Stimulated activated CD4-positive, alpha-beta T cell treated with anti-CD3 and anti-CD28 coated beads, TNF-alpha, amount 100 ng/mL, for 24 hours (primary cell): ENCODE measurements at regions not wholly inside any gene's neighbourhood (a gene's known extent, or its start where the extent isn't known, plus 50 kb on each side); places are given as distances from the start of the nearest gene placed in this dataset.
"Not testable (repeated sequence)": the region's sequence is repeated elsewhere in the genome, so short reads cannot be mapped to it uniquely, and the experiment has no call there.

Source experiments
- DNase-seq, 3 experiments: peaks; one replicate each; pipeline ENCODE4 v3.0.0-alpha.2; 2020; ENCODE audit warnings: low read depth in 3 of 3

GRCh38 chr6:67558985-67559384 lies 1076.1 kb upstream of the ADGRB3 start:
- no peak for DNase-seq

GRCh38 chr6:67544851-67545452 lies 1090.1 kb upstream of the ADGRB3 start:
- no peak for DNase-seq

- DNase-seq = no peak
These were observed 1093.5 kb upstream of the ADGRB3 start for GRCh38 chr6:67541586-67541985.

- no peak for DNase-seq
These were observed 1097.0 kb upstream of the ADGRB3 start for GRCh38 chr6:67538032-67538431.

- no peak for DNase-seq
These were observed 1099.1 kb upstream of the ADGRB3 start for GRCh38 chr6:67535946-67536345.

- no peak for DNase-seq
These were observed 1128.7 kb upstream of the ADGRB3 start for GRCh38 chr6:67506352-67506751.

GRCh38 chr6:67501755-67502154 lies 1133.3 kb upstream of the ADGRB3 start:
- DNase-seq = no peak

- DNase-seq = no peak
These were observed 1137.3 kb upstream of the ADGRB3 start for GRCh38 chr6:67497749-67498148.

- DNase-seq = no peak
These were observed 1138.9 kb upstream of the ADGRB3 start for GRCh38 chr6:67496191-67496590.

- DNase-seq = no peak
These were observed 1141.4 kb upstream of the ADGRB3 start for GRCh38 chr6:67493682-67494081.

- DNase-seq = no peak
These were observed 1159.4 kb upstream of the ADGRB3 start for GRCh38 chr6:67475700-67476099.

- DNase-seq = no peak
These were observed 1167.7 kb upstream of the ADGRB3 start for GRCh38 chr6:67467341-67467740.

- not testable (repeated sequence) for DNase-seq
These were observed 1172.4 kb upstream of the ADGRB3 start for GRCh38 chr6:67462725-67463124.

GRCh38 chr6:67459556-67459955 lies 1175.5 kb upstream of the ADGRB3 start:
- no peak for DNase-seq

- DNase-seq = no peak
These were observed 1176.8 kb upstream of the ADGRB3 start for GRCh38 chr6:67458265-67458664.

- DNase-seq = no peak
These were observed 1183.2 kb upstream of the ADGRB3 start for GRCh38 chr6:67451874-67452273.

GRCh38 chr6:67450641-67451040 lies 1184.4 kb upstream of the ADGRB3 start:
- DNase-seq = no peak

GRCh38 chr6:67449602-67450001 lies 1185.5 kb upstream of the ADGRB3 start:
- DNase-seq = no peak

- no peak for DNase-seq
These were observed 1202.0 kb upstream of the ADGRB3 start for GRCh38 chr6:67433124-67433523.

GRCh38 chr6:67431076-67431475 lies 1204.0 kb upstream of the ADGRB3 start:
- DNase-seq = no peak

GRCh38 chr6:67426686-67427085 lies 1208.4 kb upstream of the ADGRB3 start:
- DNase-seq = not testable (repeated sequence)

- DNase-seq = no peak
These were observed 1223.0 kb upstream of the ADGRB3 start for GRCh38 chr6:67412035-67412434.

- DNase-seq = no peak
These were observed 1224.0 kb upstream of the ADGRB3 start for GRCh38 chr6:67411036-67411435.

GRCh38 chr6:67394254-67394653 lies 1240.8 kb upstream of the ADGRB3 start:
- DNase-seq = no peak
